Natural killer cell (primary cell): ENCODE measurements at regions not wholly inside any gene's neighbourhood (a gene's known extent, or its start where the extent isn't known, plus 50 kb on each side); places are given as distances from the start of the nearest gene placed in this dataset.

ENCODE experiments used
- ATAC-seq, 3 donors: fragments of 150-1000 bp in 2 of 3; fragments of 200-7000 bp in 1 of 3; cut with Tn5 transposase; 1 replicate in 1 of 3; 2 replicates in 2 of 3; pipeline ENCODE4 v1.10.0; 2021; ENCODE audit warnings: mild to moderate bottlenecking in 2 of 3, moderate library complexity in 2 of 3
- DNase-seq, 2 donors: peaks; one replicate each; pipeline versions ENCODE4 v3.0.0 to v3.0.0-alpha.2; 2013 to 2021; ENCODE audit warnings: mixed read lengths in 1 of 2
- H3K27ac ChIP-seq: one replicate; pipeline ENCODE4 v1.5.1; 2013; ENCODE audit warnings: mild to moderate bottlenecking, low read length
- H3K27me3 ChIP-seq: one replicate; pipeline ENCODE4 v1.6.1; 2013; ENCODE audit warnings: low read length; ENCODE audit not compliant: control insufficient read depth, insufficient read depth
- H3K36me3 ChIP-seq: one replicate; pipeline ENCODE4 v1.6.1; 2013; ENCODE audit warnings: low read length; ENCODE audit not compliant: control insufficient read depth, insufficient read depth
- H3K4me1 ChIP-seq: one replicate; pipeline ENCODE4 v1.6.1; 2013; ENCODE audit warnings: low read length; ENCODE audit not compliant: control insufficient read depth, insufficient read depth
- H3K4me3 ChIP-seq: one replicate; pipeline ENCODE4 v1.5.1; 2013; ENCODE audit warnings: low read length
- H3K9me3 ChIP-seq: one replicate; pipeline ENCODE4 v1.6.1; 2013; ENCODE audit warnings: low read length; ENCODE audit not compliant: control insufficient read depth, insufficient read depth
- H3K27ac Mint-ChIP-seq, 2 donors: one replicate each; pipeline ENCODE4 v1.8.0; 2022; ENCODE audit warnings: mild to moderate bottlenecking in 2 of 2, mixed read lengths in 2 of 2, moderate library complexity in 1 of 2
- H3K27me3 Mint-ChIP-seq, 2 donors: one replicate each; pipeline ENCODE4 v1.8.0; 2022; ENCODE audit warnings: low read depth in 2 of 2, mixed read lengths in 2 of 2
- H3K36me3 Mint-ChIP-seq: one replicate; pipeline ENCODE4 v1.8.0; 2022; ENCODE audit warnings: mixed read lengths
- H3K4me1 Mint-ChIP-seq, 2 donors: one replicate each; pipeline ENCODE4 v1.8.0; 2022; ENCODE audit warnings: mixed read lengths in 2 of 2
- H3K4me3 Mint-ChIP-seq: one replicate; pipeline ENCODE4 v1.8.0; 2022; ENCODE audit warnings: mild to moderate bottlenecking, moderate library complexity, mixed read lengths
- H3K9me3 Mint-ChIP-seq, 2 donors: one replicate each; pipeline ENCODE4 v1.8.0; 2022; ENCODE audit warnings: mixed read lengths in 2 of 2
- CTCF ChIP-seq: fragments of 200-600 bp; IDR thresholded peaks from one replicate; pipeline ENCODE4 v1.8.0; 2022; ENCODE audit warnings: antibody characterized with exemption
- WGBS: methylation state at CpG from one replicate; pipeline ENCODE4 v1.1.7; 2013; ENCODE audit warnings: missing lambda C conversion rate; ENCODE audit not compliant: insufficient coverage; 5-methylcytosine and 5-hydroxymethylcytosine counted together
- intact Hi-C: fragments of 100-400 bp; cut with micrococcal nuclease; formaldehyde crosslinking; loops from one replicate; pipeline ENCODE4 v1.14.2; 2022

DNA sequence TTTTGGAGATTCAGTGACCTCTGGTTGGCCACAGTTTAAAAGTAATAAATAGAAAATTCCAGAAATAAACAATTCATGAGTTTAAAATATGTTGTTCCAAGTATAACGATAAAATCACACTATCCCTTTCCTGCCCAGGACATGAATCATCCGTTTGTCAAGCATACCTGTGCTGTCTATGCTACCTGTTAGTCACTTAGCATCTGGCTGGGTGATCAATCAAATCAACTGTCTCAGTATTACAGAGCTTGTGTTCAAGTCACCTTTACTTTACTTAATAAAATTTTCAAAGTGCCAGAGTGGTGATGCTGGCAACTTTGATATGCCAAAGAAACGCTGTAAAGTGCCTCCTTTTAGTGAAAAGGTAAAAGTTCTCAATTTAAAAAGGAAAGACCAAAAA, 979.5 kb upstream of the NDST4 start:
- Histone ChIP-seq H3K9me3 (peaks cover 1% of the 10 kb centered on the region), H3K36me3 (no peaks in the 10 kb centered on the region), H3K27ac (no peak overlapping the region), H3K4me1 (no peaks in the 10 kb centered on the region), H3K27me3 (no peaks in the 10 kb centered on the region), H3K4me3 (no peak overlapping the region)
- DNase-seq (no peak), ATAC-seq (no peak)
- TF ChIP-seq CTCF = no peak
- 86% methylated on average over 3 of the region's 3 CpGs for WGBS
- H3K27me3 Mint-ChIP-seq = no peaks in the 10 kb centered on the region
- H3K27ac Mint-ChIP-seq = no peak overlapping the region
- H3K4me3 Mint-ChIP-seq = no peak overlapping the region
- no peaks in the 10 kb centered on the region for H3K4me1 Mint-ChIP-seq
- intact Hi-C loops = no loop called here
- H3K9me3 Mint-ChIP-seq = peaks cover 9 to 13% of the 10 kb centered on the region in 2 donors
- no peaks in the 10 kb centered on the region for H3K36me3 Mint-ChIP-seq

DNA sequence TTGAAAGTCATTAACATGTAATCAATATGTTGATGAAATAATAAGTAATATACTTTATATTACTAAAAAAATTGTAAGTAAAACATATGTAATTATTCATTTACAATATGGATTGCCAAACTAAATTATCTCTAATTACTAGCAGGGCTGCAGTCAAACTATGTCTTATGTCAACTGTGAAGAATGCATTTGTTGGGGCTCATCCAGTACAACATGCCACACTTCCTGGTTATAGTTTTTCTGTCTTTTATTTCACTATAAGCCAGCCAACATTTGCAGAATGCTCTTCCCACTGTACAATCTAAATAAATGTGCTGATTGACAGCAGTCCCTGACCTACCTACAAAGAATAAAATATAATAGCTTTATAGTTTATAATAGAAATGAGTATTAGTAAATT, 975.4 kb upstream of the NDST4 start:
- TF ChIP-seq CTCF = no peak
- DNase-seq = no peak
- no peaks in the 10 kb centered on the region for H3K36me3 ChIP-seq
- H3K36me3 Mint-ChIP-seq = no peaks in the 10 kb centered on the region
- no peak for ATAC-seq
- H3K4me1 ChIP-seq = no peaks in the 10 kb centered on the region
- H3K4me1 Mint-ChIP-seq = no peaks in the 10 kb centered on the region
- peaks cover 2% of the 10 kb centered on the region in 2 donors for H3K9me3 Mint-ChIP-seq
- intact Hi-C loops = no loop called here
- H3K9me3 ChIP-seq = no peaks in the 10 kb centered on the region
- no peak overlapping the region for H3K27ac ChIP-seq
- no peak overlapping the region for H3K4me3 ChIP-seq
- no peak overlapping the region for H3K4me3 Mint-ChIP-seq
- H3K27me3 Mint-ChIP-seq = no peaks in the 10 kb centered on the region
- H3K27ac Mint-ChIP-seq = no peak overlapping the region
- H3K27me3 ChIP-seq = no peaks in the 10 kb centered on the region

GRCh38 chr4:116082808-116083366, 969.5 kb upstream of the NDST4 start:
- no peaks in the 10 kb centered on the region for H3K27me3 ChIP-seq
- H3K9me3 ChIP-seq = peaks cover 3% of the 10 kb centered on the region
- H3K4me3 Mint-ChIP-seq = no peak overlapping the region
- no peaks in the 10 kb centered on the region for H3K36me3 ChIP-seq
- no peaks in the 10 kb centered on the region for H3K4me1 Mint-ChIP-seq
- no peaks in the 10 kb centered on the region for H3K27me3 Mint-ChIP-seq
- 94% methylated on average over 4 of the region's 5 CpGs for WGBS
- no peak overlapping the region for H3K4me3 ChIP-seq
- intact Hi-C loops = no loop called here
- H3K36me3 Mint-ChIP-seq = no peaks in the 10 kb centered on the region
- H3K4me1 ChIP-seq = no peaks in the 10 kb centered on the region
- no peak for DNase-seq
- peaks cover 6 to 13% of the 10 kb centered on the region in 2 donors for H3K9me3 Mint-ChIP-seq
- no peak overlapping the region for H3K27ac ChIP-seq
- H3K27ac Mint-ChIP-seq = no peak overlapping the region
- ATAC-seq = no peak
- no peak for TF ChIP-seq CTCF

DNA sequence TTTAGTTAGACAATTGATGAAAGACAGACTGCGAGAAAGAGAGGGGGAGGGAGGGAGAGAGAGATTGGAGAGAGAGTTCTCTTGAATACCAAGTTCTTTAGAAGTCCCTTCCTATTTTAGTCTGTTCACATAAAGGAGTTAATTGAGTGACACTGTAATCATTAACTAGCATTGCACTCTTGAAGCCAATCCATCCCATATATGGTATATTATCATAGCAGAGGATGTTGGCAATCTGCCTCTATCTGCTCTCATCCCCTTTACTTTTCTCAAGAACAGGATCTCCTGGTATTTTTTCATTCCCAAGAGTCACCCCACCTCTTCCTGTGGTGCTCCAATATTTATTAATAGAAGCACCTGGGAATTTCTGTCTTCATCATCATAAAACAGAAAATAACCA, 959.6 kb upstream of the NDST4 start:
- no peak overlapping the region for H3K4me3 ChIP-seq
- no peak for ATAC-seq
- H3K27ac Mint-ChIP-seq = no peak overlapping the region
- no peak overlapping the region for H3K27ac ChIP-seq
- H3K36me3 Mint-ChIP-seq = no peaks in the 10 kb centered on the region
- peaks cover 3% of the 10 kb centered on the region for H3K9me3 ChIP-seq
- H3K36me3 ChIP-seq = no peaks in the 10 kb centered on the region
- H3K4me3 Mint-ChIP-seq = no peak overlapping the region
- WGBS = 86% methylated on average over 1 of the region's 1 CpG
- no peak for TF ChIP-seq CTCF
- DNase-seq = no peak
- H3K4me1 ChIP-seq = no peaks in the 10 kb centered on the region
- no peaks in the 10 kb centered on the region for H3K27me3 Mint-ChIP-seq
- H3K27me3 ChIP-seq = no peaks in the 10 kb centered on the region
- H3K9me3 Mint-ChIP-seq = peaks cover 17 to 20% of the 10 kb centered on the region in 2 donors
- H3K4me1 Mint-ChIP-seq = no peaks in the 10 kb centered on the region
- intact Hi-C loops = no loop called here
